Activated CD8-positive, alpha-beta T cell treated with anti-CD3 and anti-CD28 coated beads for 36 hours (primary cell): ENCODE measurements at regions not wholly inside any gene's neighbourhood (a gene's known extent, or its start where the extent isn't known, plus 50 kb on each side); places are given as distances from the start of the nearest gene placed in this dataset. TPM values are rescaled to one million over a fixed set of nuclear protein-coding genes. Genes with fewer than 3 reads are reported as not detected.

Experiments used
- microRNA-seq: library from miRNA; unstranded; fragments of <30 nt; microRNA quantifications from one replicate; pipeline ENCODE4 v1.2.0, GENCODE V29; 2022; ENCODE audit warnings: borderline microRNAs expressed, borderline replicate concordance

Small RNA genes lying in the stretch of these regions (microRNA-seq; reads per million reads assigned to microRNA genes)
- gene MIR557, result not detected
